Dermis microvascular lymphatic vessel endothelial cell (primary cell): ENCODE measurements at regions not wholly inside any gene's neighbourhood (a gene's known extent, or its start where the extent isn't known, plus 50 kb on each side); places are given as distances from the start of the nearest gene placed in this dataset.

Source experiments
- DNase-seq, 2 donors: peaks; one replicate each; pipeline versions ENCODE4 v3.0.0 to v3.0.0-alpha.2; 2010; ENCODE audit warnings: low read depth in 2 of 2

DNA sequence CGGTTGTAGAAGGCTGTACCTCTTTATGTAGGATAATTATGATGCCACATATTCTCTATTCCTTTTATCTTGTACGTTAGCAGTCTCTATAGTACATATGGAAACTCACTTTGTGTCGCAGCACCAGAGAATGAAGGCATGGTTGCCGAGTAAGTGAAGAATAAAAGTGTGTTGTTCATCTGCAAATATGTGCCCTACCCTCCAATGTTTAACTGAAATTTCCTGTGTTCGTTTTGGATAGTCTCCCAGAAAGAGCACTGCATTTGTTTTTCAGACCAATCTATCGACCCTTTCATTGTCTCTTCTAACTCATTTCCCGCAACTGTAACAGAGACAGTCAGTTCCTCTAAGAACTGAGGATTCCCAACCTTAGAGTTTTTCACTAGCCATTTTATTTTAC, 592.8 kb downstream of the TUSC7 start:
- DNase-seq = peak; percentile 52 to 61

DNA sequence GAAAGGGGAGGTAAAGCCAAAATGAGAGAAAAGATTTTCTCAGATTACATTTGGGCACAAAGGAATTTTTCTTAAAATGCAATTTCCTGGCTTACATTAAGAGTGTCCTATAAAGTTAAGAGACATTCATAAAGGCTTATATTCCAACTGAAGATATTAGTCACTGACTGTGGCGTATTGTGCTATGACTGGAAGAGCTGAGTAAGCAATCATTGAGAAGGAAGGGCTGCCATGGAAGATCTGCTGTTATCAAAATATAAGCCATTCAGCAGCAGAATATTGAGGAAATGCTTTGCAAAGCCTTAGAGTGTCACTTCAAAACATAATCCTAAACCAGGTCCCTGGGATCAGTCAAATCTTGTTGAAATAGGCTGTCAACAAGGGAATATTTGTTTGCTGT, 593.9 kb downstream of the TUSC7 start:
- DNase-seq = peak in 1 of 2 donors; percentile 39

DNA sequence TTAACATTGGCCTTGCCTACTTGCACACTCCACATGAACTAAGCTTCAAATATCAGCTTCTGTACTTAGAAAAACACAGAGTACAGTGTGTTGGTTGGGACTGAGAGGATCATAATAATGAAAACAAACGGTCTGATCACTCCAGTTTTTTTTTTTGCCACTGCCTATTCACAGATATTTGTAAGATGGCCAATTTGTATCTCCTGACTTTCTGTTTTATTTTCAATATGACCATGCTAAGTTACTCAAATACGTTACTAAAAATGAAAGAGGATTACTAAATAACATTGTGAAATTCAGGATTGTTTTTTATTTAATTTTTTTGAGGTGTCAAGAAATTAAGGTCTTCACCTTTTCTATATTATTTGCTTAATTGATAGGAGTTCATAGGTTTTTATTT, 595.1 kb downstream of the TUSC7 start:
- no peak for DNase-seq

DNA sequence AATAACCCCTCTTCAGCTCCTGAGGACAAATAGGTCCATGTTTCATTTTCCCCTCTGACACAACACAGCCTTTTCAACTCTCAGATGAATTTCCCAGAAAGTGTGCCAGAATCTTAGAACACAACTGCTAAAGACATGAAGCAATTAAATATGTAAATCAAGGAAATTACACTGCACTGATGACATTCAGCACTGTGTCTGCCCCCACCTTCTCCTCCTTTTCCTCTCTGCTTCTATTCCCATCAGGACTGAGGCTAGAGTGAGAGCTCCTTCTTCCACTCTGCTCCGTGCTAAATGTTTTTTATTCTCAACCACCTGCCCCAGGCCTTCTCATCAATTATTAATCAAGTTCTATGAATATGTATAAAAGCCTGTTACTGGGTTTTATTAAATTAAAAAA, 596.1 kb downstream of the TUSC7 start:
- DNase-seq = no peak

DNA sequence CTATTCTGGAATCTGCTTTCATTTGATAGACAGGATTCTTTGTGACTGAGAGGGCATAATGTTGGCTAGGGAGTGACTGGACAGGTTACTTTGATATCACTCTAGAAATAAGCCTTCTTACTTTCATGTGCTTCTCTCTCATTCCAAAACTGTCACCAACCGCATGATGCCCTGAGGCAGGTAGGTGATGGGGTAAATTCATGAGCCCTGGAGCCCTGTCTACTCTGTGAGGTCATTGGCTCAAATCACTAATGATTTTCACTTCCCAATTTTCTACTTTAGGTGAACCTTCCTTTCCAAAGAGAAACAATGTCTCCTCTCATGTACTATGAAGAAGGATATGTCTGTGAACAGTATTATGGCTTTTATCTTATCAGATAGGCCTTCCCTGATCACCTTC, 596.7 kb downstream of the TUSC7 start:
- DNase-seq = no peak

DNA sequence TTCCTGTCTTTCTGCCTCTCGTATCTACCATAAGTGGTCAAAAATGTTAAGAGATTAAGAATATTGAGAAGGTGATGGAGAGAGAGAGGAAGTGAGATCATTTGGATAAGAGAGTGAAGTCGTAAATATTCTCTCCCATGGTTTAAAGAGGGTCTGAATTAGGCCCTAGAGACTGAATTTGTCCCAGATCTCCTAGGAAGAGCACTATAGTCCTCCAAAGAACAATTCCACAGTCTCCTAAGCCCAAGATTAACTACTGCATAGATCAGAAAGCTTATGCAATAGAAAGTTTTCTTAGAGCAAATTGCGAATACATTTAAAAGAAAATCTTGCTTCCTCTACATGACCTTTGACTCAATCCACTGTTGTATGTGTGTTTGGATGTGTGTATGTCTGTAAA, 598.8 kb downstream of the TUSC7 start:
- no peak for DNase-seq

DNA sequence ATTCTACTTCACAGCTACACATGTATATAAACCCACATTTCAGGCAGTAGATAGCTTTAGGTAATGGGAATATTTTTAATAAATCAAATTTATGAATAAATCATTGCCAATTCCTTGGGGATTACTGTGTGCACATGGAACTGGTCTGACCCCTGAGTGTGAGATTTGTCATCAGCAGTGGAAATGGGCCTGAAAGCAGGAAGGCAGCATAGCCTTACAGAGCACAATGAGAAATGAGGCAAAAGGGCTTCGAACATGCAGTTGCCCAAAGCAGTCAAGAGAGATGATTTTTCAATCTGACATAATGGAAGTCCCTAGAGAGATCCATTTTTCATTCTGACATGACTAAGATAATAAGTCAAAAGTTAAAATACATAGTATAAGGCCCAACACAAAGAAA, 599.2 kb downstream of the TUSC7 start:
- no peak for DNase-seq

DNA sequence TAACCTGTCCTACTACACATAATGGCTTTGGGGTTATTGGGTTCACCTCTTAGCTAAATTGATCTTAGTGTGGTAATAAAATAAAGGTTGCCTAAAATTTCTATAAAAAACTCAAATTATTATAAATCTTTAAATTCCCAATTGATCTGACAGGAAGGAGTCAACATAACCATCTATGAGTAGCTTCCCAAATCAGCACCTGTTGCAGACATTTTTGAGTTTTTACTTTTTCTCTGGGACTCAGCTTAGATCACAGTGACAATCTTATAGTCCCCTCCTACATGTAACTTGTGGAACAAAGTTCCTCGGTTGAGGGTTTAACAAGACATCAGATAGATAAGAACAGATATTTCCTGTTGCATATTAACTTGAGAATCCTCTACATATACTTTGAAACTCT, 601.0 kb downstream of the TUSC7 start:
- DNase-seq = no peak

DNA sequence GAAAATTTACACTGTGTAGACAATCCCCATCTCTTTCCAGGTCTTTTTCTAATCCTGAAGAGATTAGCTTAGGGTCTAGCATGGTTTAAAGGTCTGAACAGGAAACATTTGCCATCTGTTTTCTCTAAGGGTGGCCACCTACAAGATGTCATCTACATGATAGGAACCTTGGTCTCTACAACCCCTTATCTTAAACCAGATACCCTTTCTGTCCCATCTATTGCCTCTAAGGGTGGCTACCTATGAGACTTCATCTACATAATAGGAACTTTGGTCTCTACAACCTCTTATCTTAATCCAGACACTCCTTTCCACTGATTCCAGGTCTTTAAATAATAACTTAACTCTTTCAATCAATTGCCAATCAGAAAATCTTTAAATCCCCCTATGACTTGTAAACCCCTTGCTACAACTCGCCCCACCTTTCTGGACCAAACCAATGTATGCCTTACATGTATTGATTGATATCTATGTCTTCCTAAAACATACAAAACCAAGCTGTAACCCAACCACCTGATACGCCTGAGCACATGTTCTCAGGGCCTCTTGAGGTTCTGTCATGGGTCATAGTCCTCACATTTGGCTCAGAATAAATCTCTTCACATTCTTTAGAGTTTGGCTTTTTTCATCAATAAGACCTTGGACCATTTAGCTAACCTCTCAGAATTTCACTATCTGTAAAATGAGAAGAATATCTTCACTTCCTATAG, 605.0 kb downstream of the TUSC7 start:
- no peak for DNase-seq

DNA sequence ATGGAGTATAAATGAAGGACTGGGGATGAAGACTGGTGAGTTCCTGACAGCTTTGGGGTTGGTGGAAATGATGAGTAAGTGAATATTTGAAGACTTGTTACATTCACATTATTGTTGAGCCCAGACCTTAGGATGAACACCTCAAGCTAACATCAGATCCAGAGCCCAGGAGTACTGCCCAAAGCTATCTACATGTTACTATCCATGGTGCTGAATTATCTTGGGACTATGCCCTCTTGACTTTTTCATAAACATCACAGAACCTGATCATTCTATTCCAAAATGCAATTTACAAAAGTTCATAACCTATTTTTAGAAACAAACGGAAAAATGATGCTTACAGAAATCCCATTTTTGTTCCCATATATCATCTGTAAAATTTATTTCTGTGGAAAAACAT, 613.3 kb downstream of the TUSC7 start:
- DNase-seq = peak; percentile 26 to 29

DNA sequence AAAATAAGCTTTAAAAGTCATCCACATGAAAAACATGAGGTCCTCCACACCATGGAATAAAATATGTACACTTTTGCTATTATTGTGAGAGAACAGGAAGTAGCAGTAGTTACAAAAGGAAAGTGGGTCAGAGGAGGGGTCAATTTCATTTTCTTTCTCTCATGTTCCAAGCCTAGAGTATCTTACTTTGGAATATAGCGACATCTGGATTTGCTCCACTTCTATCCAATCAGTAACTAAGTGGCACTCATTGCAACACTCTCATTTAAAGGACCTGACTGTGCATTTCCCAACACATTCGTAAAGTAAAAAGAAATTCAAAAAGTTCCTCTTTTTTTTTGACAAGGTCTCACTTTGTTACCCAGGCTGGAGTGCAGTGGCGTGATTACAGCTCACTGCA, 637.3 kb downstream of the TUSC7 start:
- DNase-seq = peak; percentile 60 to 82

DNA sequence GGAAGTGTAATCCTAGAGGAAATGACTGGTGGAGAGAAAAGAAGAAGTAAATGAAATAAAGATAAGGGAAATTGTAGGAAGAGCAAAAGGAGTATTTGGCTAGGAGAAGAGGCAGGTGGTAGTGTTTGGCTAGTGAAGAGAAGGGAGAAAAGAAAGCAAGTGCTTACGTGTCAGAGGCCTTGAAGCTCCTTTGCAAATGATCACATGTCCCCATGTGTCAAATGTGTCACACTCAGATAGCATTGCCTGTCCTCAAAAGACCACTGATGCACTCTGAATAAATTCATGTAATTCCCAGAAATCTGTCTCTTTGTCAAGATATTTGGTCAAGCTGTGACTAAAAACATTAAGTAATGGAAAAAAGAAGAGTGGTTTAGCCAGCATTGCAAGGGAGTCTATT, 639.3 kb downstream of the TUSC7 start:
- DNase-seq = no peak

DNA sequence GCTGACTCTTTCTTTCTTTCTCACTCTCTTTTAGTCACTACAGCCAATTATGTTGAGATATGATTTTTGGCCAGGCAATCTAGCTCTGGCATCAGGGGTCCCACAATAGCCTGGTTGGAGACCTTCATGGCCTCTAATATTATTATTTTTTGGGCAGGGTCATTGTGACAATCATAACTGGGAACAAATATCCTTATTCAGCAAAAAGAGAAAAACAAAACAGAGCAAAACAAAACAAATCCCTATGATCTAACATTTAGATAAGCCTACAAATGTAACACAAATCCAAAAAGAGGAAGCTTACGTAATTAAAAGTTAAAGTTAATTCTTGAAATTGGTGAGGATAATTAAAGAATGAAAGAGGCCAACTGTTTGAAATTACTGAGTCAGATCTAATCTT, 640.0 kb downstream of the TUSC7 start:
- DNase-seq = no peak

DNA sequence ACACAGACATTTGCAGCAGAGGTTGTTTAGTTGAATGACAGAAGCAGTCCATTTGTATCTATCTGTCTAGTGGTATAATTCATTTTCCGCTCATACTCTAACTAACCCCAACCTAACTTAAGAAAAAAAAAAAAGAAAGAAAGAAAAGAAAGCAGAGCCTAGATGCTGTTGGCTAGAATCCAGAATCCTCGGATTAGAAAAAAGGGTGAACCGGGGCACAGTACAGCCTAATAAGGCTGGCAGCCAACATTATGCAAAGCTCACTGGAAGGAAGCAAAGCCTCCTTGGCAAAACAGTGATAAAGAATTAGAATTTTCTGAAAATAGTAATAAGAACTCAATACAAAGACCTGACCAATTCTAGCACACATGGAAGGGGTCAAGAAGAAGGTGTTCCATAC, 640.8 kb downstream of the TUSC7 start:
- DNase-seq = peak in 1 of 2 donors; percentile 47

DNA sequence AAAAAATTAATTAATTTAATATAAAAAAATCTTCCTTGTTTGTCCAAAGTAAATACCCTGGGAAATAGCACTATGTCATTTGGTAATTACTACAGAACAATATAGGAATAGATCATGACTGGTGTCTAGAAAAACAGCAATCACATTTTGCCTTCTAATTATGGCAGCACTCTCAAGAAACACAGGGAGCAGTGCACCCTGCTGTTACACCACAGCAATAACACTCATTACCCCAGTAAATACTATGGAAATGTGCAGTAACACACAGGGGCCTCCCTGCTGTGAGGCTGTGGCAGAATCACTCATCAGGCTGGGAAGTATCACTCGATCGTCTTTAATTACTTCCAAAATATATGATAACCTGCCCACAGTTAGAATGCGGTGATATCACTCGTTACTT, 646.0 kb downstream of the TUSC7 start:
- peak; percentile 52 to 58 for DNase-seq

DNA sequence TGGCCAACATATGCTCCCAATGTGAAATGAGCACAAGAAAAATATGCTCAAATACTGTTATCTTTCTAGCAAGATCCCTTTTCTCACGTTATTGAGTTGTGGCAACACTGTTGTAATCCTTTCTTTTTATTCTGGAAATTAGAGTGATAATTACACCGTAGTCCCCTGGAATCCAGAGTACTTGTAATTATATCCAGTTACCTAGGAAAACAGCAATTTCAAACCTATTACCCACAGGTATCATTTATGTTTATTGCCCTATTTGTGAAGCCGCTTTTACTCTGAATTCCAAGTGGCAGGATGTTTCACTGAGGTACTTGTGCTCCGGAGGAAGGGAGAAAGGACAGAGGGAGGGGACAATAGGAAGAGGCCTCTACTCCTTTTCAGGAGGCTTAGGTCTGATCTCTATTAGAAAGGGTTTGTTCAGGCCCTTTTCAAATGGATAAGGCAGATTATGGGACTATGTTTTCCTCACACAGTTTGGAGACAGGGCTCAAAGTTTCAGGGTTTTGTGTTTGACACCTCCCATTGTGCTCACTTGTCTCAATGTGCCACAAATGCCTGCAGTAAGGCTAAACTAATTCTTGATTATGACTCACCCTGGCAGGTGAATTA, 646.6 kb downstream of the TUSC7 start:
- DNase-seq = no peak

DNA sequence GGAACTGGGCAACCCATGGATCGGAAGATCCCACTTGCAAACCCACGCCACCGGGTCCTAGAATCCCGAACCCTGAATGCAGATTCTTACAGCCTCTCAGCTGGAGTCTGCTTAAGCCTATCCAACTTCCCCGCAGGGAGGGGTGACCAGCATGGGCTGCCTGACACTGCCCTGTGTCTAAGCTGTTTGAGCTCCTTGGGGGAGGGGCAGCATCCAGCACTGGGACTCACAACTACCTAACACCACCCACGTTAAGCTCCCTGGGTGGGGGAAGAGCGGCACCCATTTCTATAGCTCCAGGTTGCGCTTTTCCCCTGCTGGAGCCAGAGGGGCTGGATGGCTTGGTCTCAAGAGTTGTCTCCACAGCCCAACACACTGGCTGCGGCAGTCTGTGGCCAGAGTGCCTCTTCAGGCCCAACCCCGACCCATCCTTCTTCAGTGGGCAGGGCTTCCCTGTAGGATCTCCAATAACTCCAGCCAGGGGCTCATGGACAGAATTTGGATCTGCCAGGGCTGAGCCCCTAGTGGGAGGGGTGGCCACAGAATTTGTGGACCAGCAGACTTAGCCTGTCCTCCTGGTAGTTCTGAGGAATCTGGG, 649.2 kb downstream of the TUSC7 start:
- DNase-seq = no peak

DNA sequence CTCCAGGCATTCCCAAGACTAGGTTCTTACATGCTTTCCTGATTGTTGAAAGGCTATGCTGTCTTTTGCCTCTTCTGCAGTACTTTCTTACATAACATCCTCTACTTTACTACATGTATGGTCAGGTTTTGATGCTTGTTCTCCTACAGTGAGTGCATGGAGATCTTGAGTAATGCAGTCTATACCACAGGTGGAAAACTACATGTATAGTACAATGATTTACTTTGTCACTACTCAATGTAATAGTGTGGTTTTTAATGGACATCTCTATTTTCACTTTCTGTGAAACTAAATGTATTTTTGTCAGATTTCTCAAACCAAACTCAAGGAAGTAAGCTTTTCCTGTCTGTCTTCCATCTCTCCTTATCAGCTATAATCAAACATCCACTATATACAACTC, 657.0 kb downstream of the TUSC7 start:
- DNase-seq = no peak

DNA sequence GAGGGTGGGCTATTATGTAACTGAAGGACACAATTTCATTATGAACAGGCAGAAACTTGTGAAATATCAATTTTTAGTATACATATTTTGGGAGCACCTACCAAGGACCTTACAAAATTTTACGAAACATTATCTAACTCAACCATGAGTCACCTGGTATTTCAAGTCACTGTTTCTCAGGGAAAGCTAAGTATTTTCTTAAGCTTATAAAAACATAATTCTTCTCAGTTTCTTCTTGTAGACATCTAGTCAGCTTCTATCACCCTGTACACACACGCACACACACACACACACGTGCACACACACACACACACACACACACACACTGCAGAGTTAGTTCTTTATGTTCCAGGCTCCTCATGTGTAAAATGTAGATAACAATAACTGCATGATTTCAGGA, 658.3 kb downstream of the TUSC7 start:
- DNase-seq = no peak

DNA sequence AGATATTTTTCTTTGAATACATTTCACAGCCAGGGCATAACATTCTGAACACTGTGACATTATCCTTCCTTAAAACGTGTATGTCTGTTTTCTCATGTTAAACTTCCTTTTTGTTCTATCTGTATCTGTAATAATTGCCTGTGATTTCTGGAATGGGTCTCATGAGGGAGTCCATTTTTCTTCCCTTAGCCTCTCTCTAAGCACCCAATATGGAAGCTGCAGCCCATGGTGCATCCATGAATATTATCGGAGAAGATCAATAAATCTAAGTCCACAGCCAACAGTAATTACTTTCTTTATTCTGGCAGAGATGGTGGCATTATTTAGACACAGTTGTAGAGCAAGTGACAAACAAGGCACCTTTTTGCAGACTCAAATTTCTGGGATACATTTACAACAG, 671.1 kb downstream of the TUSC7 start:
- DNase-seq = no peak

DNA sequence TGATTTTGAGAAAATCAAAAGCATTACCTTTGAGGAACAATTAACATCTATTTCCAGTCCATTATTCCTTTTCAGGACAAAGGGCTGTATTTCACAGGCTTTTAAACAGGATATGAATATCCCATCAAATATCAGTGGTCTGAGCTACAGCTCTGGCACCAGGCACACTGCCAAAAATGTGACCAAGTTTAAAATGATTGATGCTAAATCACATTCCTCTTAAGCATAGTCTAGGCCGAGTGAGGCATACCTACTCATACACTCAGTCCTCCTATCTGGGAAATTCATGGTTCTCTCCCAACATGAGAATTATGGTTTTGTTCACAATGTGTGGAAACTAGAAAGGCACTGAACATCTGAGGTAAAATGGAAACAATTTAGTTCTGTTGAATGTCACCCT, 683.5 kb downstream of the TUSC7 start:
- DNase-seq = peak; percentile 1 to 72

DNA sequence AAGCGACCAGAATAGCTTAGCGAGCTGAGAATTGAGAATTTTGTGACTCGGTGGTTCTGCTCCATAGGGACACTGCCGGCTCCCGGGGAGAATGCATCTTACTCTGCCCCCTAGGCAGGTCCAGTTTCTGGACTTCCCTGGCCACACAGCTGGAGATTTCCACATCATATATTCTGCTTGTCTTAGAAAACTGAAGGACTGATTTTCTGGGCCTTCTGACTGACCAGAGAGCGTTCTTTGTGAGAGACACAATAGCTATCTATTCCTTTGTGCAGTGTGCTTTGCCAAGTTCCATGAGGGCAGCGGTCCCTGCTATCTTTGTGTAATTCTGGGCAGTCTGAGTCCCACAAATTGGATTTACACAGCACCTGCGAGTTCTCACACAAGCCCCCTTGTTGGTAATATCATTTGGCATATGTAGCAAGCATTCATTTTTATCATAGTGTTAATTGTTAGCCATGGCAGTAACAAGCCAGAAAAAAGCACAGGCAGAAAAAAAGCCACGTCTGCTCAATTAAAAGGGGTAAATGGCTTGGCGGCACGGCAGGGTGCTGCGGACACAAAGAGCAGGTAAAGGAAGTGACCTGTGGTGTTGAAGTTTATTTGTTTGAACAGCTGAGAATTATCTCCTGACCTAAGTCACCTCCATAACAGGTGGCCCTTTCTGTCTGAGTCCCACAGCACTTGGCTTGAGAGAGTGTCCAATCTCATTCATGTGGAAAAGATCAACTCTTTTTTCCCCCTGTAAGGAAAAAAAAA, 688.7 kb downstream of the TUSC7 start:
- DNase-seq = peak in 1 of 2 donors; percentile 31
